Astrocyte (in vitro differentiated cells and primary cell): ENCODE measurements at regions not wholly inside any gene's neighbourhood (a gene's known extent, or its start where the extent isn't known, plus 50 kb on each side); places are given as distances from the start of the nearest gene placed in this dataset.
"Not testable (repeated sequence)": the region's sequence is repeated elsewhere in the genome, so short reads cannot be mapped to it uniquely, and the experiment has no call there.

Experiments
- CTCF ChIP-seq: IDR thresholded peaks from 2 replicates; pipeline ENCODE4 v1.5.1; 2011; ENCODE audit warnings: low read depth, mild to moderate bottlenecking, inconsistent platforms, low read length, moderate library complexity; ENCODE audit not compliant: insufficient read depth
- EZH2 ChIP-seq: IDR thresholded peaks from 2 replicates; pipeline ENCODE4 v1.6.1; 2012; ENCODE audit warnings: mild to moderate bottlenecking, low read length, inconsistent platforms; ENCODE audit not compliant: insufficient read depth

GRCh38 chr15:92806171-92806570 is 94.0 kb upstream of the CHD2 start:
- not testable (repeated sequence) for TF ChIP-seq CTCF, EZH2
